H1 (cell line): ENCODE measurements at regions not wholly inside any gene's neighbourhood (a gene's known extent, or its start where the extent isn't known, plus 50 kb on each side); places are given as distances from the start of the nearest gene placed in this dataset.

Experiments
- ATF2 ChIP-seq: IDR thresholded peaks from 2 replicates; pipeline ENCODE4 v1.6.1; 2012; ENCODE audit warnings: low read length, inconsistent platforms
- CEBPB ChIP-seq: IDR thresholded peaks from 2 replicates; pipeline ENCODE4 v1.6.1; 2012; ENCODE audit warnings: low read depth, low read length
- CHD2 ChIP-seq: IDR thresholded peaks from 2 replicates; pipeline ENCODE4 v1.6.1; 2012; ENCODE audit warnings: low read length, improper control_type of control experiment
- GABPA ChIP-seq: IDR thresholded peaks from 2 replicates; pipeline ENCODE4 v1.6.1; 2011; ENCODE audit warnings: mild to moderate bottlenecking, low read length, moderate library complexity, borderline replicate concordance; ENCODE audit not compliant: insufficient read depth
- KDM1A ChIP-seq: fragments of 200-600, 300-600 bp; sonication (generic); IDR thresholded peaks from 2 replicates; pipeline ENCODE4 v1.7.1; 2016; ENCODE audit warnings: mild to moderate bottlenecking, low read length, borderline replicate concordance
- POLR2A ChIP-seq, 2 experiments: IDR thresholded peaks; 1 replicate in 1 of 2; 2 replicates in 1 of 2; pipeline ENCODE4 v1.6.1; 2011; ENCODE audit warnings: low read depth in 2 of 2, low read length in 2 of 2, mild to moderate bottlenecking in 2 of 2; ENCODE audit errors: control extremely low read depth in 1 of 2
- POLR2AphosphoS5 ChIP-seq: IDR thresholded peaks from 2 replicates; pipeline ENCODE4 v1.6.1; 2011; ENCODE audit warnings: low read depth, low read length
- RBBP5 ChIP-seq: IDR thresholded peaks from 2 replicates; pipeline ENCODE4 v1.7.1; 2012; ENCODE audit warnings: low read depth, mild to moderate bottlenecking, inconsistent platforms, low read length, moderate library complexity, borderline replicate concordance
- RNF2 ChIP-seq: fragments of 200-900, 300-1000 bp; sonication (generic); IDR thresholded peaks from 2 replicates; pipeline ENCODE4 v1.7.1; 2016; ENCODE audit warnings: borderline replicate concordance, low read depth, mild to moderate bottlenecking, antibody characterized with exemption, low read length; ENCODE audit not compliant: poor library complexity, severe bottlenecking; ENCODE audit errors: missing control alignments
- YY1 ChIP-seq: IDR thresholded peaks from 2 replicates; pipeline ENCODE4 v1.6.1; 2011; ENCODE audit warnings: low read depth, mild to moderate bottlenecking, low read length

GRCh38 chr1:29387210-29387609, 150.9 kb downstream of the PTPRU start:
- TF ChIP-seq ATF2 (no peak), CEBPB (no peak), YY1 (no peak), RNF2 (no peak), KDM1A (no peak), CHD2 (no peak), GABPA (no peak), POLR2A (IDR thresholded peaks at IDR 0.05; ENCODE audit: control extremely low read depth in 1 of 2, low read depth in 2 of 2, low read length in 2 of 2) (no peak), RBBP5 (no peak), POLR2AphosphoS5 (no peak)
